ENCODE measurements at regions not wholly inside any gene's neighbourhood (a gene's known extent, or its start where the extent isn't known, plus 50 kb on each side); places are given as distances from the start of the nearest gene placed in this dataset.
"Not testable (repeated sequence)": the region's sequence is repeated elsewhere in the genome, so short reads cannot be mapped to it uniquely, and the experiment has no call there.

DNA sequence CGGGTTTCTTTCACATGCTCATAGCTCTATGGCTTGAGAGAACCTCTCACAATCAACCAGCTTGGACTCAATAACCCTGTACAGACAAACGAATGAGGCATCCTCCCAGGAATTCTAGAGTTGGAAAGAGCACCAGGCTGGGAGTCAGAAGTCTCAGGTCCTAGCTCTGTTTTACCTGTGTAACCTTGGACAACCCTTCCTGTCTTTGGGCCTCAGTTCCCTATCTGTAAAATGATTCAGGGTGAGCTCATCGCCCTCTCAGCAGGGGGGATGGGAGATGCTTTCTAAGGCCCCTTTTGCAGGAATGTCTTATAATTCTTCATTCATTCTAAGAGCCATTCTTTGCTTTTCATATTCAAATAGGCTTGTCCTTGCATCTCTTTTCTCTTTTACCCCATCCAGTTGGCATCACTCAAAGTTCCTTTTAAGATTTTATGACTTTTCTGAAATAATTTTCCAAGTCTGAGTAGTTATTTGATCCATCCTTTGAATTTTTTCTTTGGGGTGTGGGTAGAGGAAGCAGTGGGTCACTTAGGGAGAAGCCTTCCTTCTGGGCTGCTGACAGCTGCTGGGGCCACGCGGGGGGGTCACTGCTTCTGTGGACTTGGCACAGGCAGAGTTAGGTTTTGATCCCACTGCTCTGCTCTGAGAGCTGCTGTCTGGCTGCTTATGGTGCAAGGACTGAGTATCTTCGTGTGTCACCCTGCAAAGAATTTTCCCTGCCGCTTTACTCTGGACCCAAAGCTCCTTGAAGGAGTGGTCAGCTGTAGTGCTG, 102.7 kb downstream of the UTP18 start:
- H3K27me3 ChIP-seq (ENCODE audit: control insufficient read depth in 1 of 2, insufficient read depth in 2 of 2, low read length in 1 of 2) = no peaks in the 10 kb centered on the region
- no peaks in the 10 kb centered on the region for H3K4me1 ChIP-seq (ENCODE audit: control insufficient read depth in 1 of 2, insufficient read depth in 2 of 2, low read length in 2 of 2)
- no peak for DNase-seq

DNA sequence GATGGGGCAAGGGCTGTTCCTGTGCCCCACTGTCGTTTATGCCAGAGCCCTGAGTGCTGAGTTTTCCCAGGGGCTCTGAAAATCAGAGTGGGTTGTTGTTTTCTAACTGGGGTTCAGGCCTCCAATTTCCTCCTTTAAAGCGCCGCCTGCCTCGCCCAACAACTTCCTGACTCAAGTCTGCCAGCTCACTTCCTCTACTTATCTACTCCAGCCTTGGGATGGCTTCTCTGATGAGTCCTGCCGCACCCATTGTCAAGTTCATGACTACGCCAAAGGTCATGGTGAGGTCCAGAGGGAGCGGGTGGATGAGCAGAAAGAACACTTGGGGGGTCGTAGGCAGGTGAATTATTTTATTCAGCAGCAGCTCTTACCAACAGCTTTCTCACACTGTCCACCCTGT, 104.7 kb downstream of the UTP18 start:
- 62 to 68% methylated on average over 8 of the region's 8 CpGs for whole genome bisulfite sequencing, 2 donors
- Histone ChIP-seq H3K36me3 (ENCODE audit: control insufficient read depth in 1 of 2, insufficient read depth in 2 of 2, low read length in 1 of 2) (no peaks in the 10 kb centered on the region), H3K27me3 (ENCODE audit: control insufficient read depth in 1 of 2, insufficient read depth in 2 of 2, low read length in 1 of 2) (no peaks in the 10 kb centered on the region), H3K4me1 (ENCODE audit: control insufficient read depth in 1 of 2, insufficient read depth in 2 of 2, low read length in 2 of 2) (no peaks in the 10 kb centered on the region), H3K4me3 (ENCODE audit: low read length in 2 of 2) (no peak overlapping the region), H3K27ac (ENCODE audit: low read depth in 1 of 2, low read length in 2 of 2) (no peak overlapping the region), H3K9me3 (ENCODE audit: control insufficient read depth, low read length) (no peaks in the 10 kb centered on the region)
- ATAC-seq (ENCODE audit: low FRiP score) = no peak
- intact Hi-C loops (cut with DNase I) = no loop called here
- DNase-seq = no peak

More for the DNA sequence above, 102.7 kb downstream of the UTP18 start:
- no peaks in the 10 kb centered on the region for H3K36me3 ChIP-seq (ENCODE audit: control insufficient read depth in 1 of 2, insufficient read depth in 2 of 2, low read length in 1 of 2)
- no peaks in the 10 kb centered on the region for H3K9me3 ChIP-seq (ENCODE audit: control insufficient read depth, low read length)
- no peak for ATAC-seq (ENCODE audit: low FRiP score)
- WGBS, 2 donors = 57 to 60% methylated on average over 7 of the region's 7 CpGs
- H3K4me3 ChIP-seq (ENCODE audit: low read length in 2 of 2) = no peak overlapping the region
- intact Hi-C loops (cut with DNase I) = no loop called here
- no peak overlapping the region for H3K27ac ChIP-seq (ENCODE audit: low read depth in 1 of 2, low read length in 2 of 2)

DNA sequence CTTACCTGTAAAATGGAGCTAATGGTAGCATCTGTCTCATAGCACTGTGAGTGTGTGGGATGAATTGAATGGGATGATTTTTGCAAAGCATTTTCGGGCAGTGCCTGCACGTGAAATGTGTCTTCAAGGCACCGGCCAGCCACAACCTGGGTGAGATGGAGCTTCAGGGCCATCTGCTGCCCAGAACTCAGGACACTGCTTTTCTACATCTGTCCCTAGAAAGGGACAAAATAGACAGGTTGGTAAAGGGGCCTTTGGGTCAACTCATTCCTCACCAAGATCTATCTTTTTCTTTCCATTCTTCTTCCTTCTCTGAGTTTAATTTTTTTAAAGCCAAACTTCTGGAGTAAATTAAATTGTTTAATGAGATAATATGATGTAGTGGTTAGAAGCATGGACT, 106.5 kb downstream of the UTP18 start:
- H3K9me3 ChIP-seq (ENCODE audit: control insufficient read depth, low read length) = no peaks in the 10 kb centered on the region
- WGBS, 2 donors = 81 to 92% methylated on average over 3 of the region's 3 CpGs
- no peak for ATAC-seq (ENCODE audit: low FRiP score)
- no peak for DNase-seq
- H3K4me3 ChIP-seq (ENCODE audit: low read length in 2 of 2) = no peak overlapping the region
- no peaks in the 10 kb centered on the region for H3K36me3 ChIP-seq (ENCODE audit: control insufficient read depth in 1 of 2, insufficient read depth in 2 of 2, low read length in 1 of 2)
- no peak overlapping the region for H3K27ac ChIP-seq (ENCODE audit: low read depth in 1 of 2, low read length in 2 of 2)
- no peaks in the 10 kb centered on the region for H3K4me1 ChIP-seq (ENCODE audit: control insufficient read depth in 1 of 2, insufficient read depth in 2 of 2, low read length in 2 of 2)
- no peaks in the 10 kb centered on the region for H3K27me3 ChIP-seq (ENCODE audit: control insufficient read depth in 1 of 2, insufficient read depth in 2 of 2, low read length in 1 of 2)
- intact Hi-C loops (cut with DNase I) = no loop called here

GRCh38 chr17:51367836-51368235, 107.5 kb downstream of the UTP18 start:
- H3K27me3 ChIP-seq (ENCODE audit: control insufficient read depth in 1 of 2, insufficient read depth in 2 of 2, low read length in 1 of 2); H3K4me1 ChIP-seq (ENCODE audit: control insufficient read depth in 1 of 2, insufficient read depth in 2 of 2, low read length in 2 of 2); H3K36me3 ChIP-seq (ENCODE audit: control insufficient read depth in 1 of 2, insufficient read depth in 2 of 2, low read length in 1 of 2); intact Hi-C loops (cut with DNase I); H3K9me3 ChIP-seq (ENCODE audit: control insufficient read depth, low read length); ATAC-seq (ENCODE audit: low FRiP score); H3K27ac ChIP-seq (ENCODE audit: low read depth in 1 of 2, low read length in 2 of 2); DNase-seq; H3K4me3 ChIP-seq (ENCODE audit: low read length in 2 of 2): not testable (repeated sequence)
- 73 to 80% methylated on average over 1 of the region's 1 CpG for WGBS, 2 donors

GRCh38 chr17:51371732-51372151, 111.4 kb downstream of the UTP18 start:
- Histone ChIP-seq H3K4me3 (ENCODE audit: low read length in 2 of 2) (no peak overlapping the region), H3K9me3 (ENCODE audit: control insufficient read depth, low read length) (peaks cover 1% of the 10 kb centered on the region), H3K4me1 (ENCODE audit: control insufficient read depth in 1 of 2, insufficient read depth in 2 of 2, low read length in 2 of 2) (no peaks in the 10 kb centered on the region), H3K27me3 (ENCODE audit: control insufficient read depth in 1 of 2, insufficient read depth in 2 of 2, low read length in 1 of 2) (no peaks in the 10 kb centered on the region), H3K27ac (ENCODE audit: low read depth in 1 of 2, low read length in 2 of 2) (no peak overlapping the region), H3K36me3 (ENCODE audit: control insufficient read depth in 1 of 2, insufficient read depth in 2 of 2, low read length in 1 of 2) (no peaks in the 10 kb centered on the region)
- intact Hi-C loops (cut with DNase I) = no loop called here
- WGBS, 2 donors = 22% methylated on average over 5 of the region's 5 CpGs
- ATAC-seq (ENCODE audit: low FRiP score) (peak; percentile 66), DNase-seq (no peak)

GRCh38 chr17:51372345-51373004, 112.1 kb downstream of the UTP18 start:
- Histone ChIP-seq H3K27ac (ENCODE audit: low read depth in 1 of 2, low read length in 2 of 2) (no peak overlapping the region), H3K27me3 (ENCODE audit: control insufficient read depth in 1 of 2, insufficient read depth in 2 of 2, low read length in 1 of 2) (no peaks in the 10 kb centered on the region), H3K4me3 (ENCODE audit: low read length in 2 of 2) (no peak overlapping the region), H3K36me3 (ENCODE audit: control insufficient read depth in 1 of 2, insufficient read depth in 2 of 2, low read length in 1 of 2) (no peaks in the 10 kb centered on the region), H3K4me1 (ENCODE audit: control insufficient read depth in 1 of 2, insufficient read depth in 2 of 2, low read length in 2 of 2) (no peaks in the 10 kb centered on the region), H3K9me3 (ENCODE audit: control insufficient read depth, low read length) (peaks cover 1% of the 10 kb centered on the region)
- WGBS, 2 donors = 60 to 64% methylated on average over 5 of the region's 5 CpGs
- ATAC-seq (ENCODE audit: low FRiP score) = no peak
- intact Hi-C loops (cut with DNase I) = no loop called here
- peak in 1 of 2 donors; percentile 57 for DNase-seq

- 76 to 78% methylated on average over 4 of the region's 4 CpGs for WGBS, 2 donors
These were observed 113.3 kb downstream of the UTP18 start for GRCh38 chr17:51373489-51374152.

GRCh38 chr17:51374209-51374608, 113.9 kb downstream of the UTP18 start:
- DNase-seq = no peak
- no peaks in the 10 kb centered on the region for H3K36me3 ChIP-seq (ENCODE audit: control insufficient read depth in 1 of 2, insufficient read depth in 2 of 2, low read length in 1 of 2)
- no peak overlapping the region for H3K4me3 ChIP-seq (ENCODE audit: low read length in 2 of 2)
- ATAC-seq (ENCODE audit: low FRiP score) = no peak
- intact Hi-C loops (cut with DNase I) = no loop called here
- H3K27me3 ChIP-seq (ENCODE audit: control insufficient read depth in 1 of 2, insufficient read depth in 2 of 2, low read length in 1 of 2) = no peaks in the 10 kb centered on the region
- H3K4me1 ChIP-seq (ENCODE audit: control insufficient read depth in 1 of 2, insufficient read depth in 2 of 2, low read length in 2 of 2) = no peaks in the 10 kb centered on the region
- H3K9me3 ChIP-seq (ENCODE audit: control insufficient read depth, low read length) = peaks cover 1% of the 10 kb centered on the region
- no peak overlapping the region for H3K27ac ChIP-seq (ENCODE audit: low read depth in 1 of 2, low read length in 2 of 2)
- 70 to 77% methylated on average over 3 to 4 of the region's 4 CpGs for WGBS, 2 donors

More at GRCh38 chr17:51373489-51374152, 113.3 kb downstream of the UTP18 start:
- Histone ChIP-seq H3K27me3 (ENCODE audit: control insufficient read depth in 1 of 2, insufficient read depth in 2 of 2, low read length in 1 of 2) (no peaks in the 10 kb centered on the region), H3K4me1 (ENCODE audit: control insufficient read depth in 1 of 2, insufficient read depth in 2 of 2, low read length in 2 of 2) (no peaks in the 10 kb centered on the region), H3K4me3 (ENCODE audit: low read length in 2 of 2) (no peak overlapping the region), H3K9me3 (ENCODE audit: control insufficient read depth, low read length) (peaks cover 1% of the 10 kb centered on the region), H3K27ac (ENCODE audit: low read depth in 1 of 2, low read length in 2 of 2) (no peak overlapping the region), H3K36me3 (ENCODE audit: control insufficient read depth in 1 of 2, insufficient read depth in 2 of 2, low read length in 1 of 2) (no peaks in the 10 kb centered on the region)
- DNase-seq (no peak), ATAC-seq (ENCODE audit: low FRiP score) (no peak)
- intact Hi-C loops (cut with DNase I) = no loop called here

All from aorta (tissue), 5 donors.